ENCODE measurements at regions not wholly inside any gene's neighbourhood (a gene's known extent, or its start where the extent isn't known, plus 50 kb on each side); places are given as distances from the start of the nearest gene placed in this dataset.

- TF ChIP-seq ZNF292 (tag by site-specific recombination; IDR thresholded peaks at IDR 0.05; ENCODE audit: borderline replicate concordance, low read depth) (no peak), ZSCAN23 (tag by site-specific recombination; IDR thresholded peaks at IDR 0.05) (no peak), CTCF (tag by site-specific recombination; IDR thresholded peaks at IDR 0.05) (no peak), ZNF658 (tag by site-specific recombination; IDR thresholded peaks at IDR 0.05) (no peak), PRDM10 (tag by site-specific recombination; IDR thresholded peaks at IDR 0.05) (no peak)
These were observed 208.5 kb downstream of the TMEM114 start for GRCh38 chr16:8381814-8382213.
